Neural progenitor cell (in vitro differentiated cells): ENCODE measurements at regions not wholly inside any gene's neighbourhood (a gene's known extent, or its start where the extent isn't known, plus 50 kb on each side); places are given as distances from the start of the nearest gene placed in this dataset.

Source experiments
- EZH2 ChIP-seq: fragments of 200-600 bp; sonication (generic); IDR thresholded peaks from 2 replicates; pipeline ENCODE4 v1.6.1; 2017; ENCODE audit warnings: antibody characterized with exemption, mild to moderate bottlenecking, moderate library complexity
- TF ChIP-seq, protein P1 (sequence below): fragments of 200-600 bp; sonication (generic); IDR thresholded peaks from 2 replicates; pipeline ENCODE4 v1.5.1; 2017; ENCODE audit warnings: antibody characterized with exemption, mild to moderate bottlenecking

DNA sequence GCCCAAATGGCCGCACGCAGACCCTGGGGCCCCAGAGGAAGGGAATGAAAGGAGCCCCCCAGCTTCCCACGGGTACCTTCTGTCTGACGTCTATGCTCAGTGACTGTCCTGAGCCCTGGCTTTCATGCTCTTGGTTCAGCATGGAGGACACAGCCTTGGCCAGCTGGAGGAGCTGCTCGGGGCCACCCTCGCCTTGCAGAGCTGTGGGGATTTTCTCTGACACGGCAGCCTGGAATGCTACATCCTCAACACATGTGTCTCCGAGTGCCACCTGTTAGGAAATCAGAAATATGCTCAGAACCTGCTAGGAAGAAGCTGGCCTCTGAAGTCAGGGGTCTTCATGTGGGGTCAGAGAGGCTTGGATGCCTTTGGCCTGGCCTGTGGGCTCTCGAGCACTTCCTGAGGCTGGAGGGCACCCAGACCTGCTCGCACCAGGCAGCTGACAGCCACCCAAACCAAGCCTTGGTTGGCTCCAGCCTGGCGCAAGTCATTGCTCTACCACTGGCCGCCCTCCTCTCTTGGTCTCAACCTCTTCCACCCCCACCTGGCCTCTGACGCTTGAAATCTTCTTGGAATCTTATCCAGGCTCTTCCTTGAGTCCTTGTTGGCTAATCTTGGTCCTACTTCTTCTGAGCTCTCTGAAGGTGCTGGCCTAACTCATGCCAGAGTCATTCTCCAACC is 63.7 kb upstream of the BCO1 start:
- TF ChIP-seq, protein P1, sequence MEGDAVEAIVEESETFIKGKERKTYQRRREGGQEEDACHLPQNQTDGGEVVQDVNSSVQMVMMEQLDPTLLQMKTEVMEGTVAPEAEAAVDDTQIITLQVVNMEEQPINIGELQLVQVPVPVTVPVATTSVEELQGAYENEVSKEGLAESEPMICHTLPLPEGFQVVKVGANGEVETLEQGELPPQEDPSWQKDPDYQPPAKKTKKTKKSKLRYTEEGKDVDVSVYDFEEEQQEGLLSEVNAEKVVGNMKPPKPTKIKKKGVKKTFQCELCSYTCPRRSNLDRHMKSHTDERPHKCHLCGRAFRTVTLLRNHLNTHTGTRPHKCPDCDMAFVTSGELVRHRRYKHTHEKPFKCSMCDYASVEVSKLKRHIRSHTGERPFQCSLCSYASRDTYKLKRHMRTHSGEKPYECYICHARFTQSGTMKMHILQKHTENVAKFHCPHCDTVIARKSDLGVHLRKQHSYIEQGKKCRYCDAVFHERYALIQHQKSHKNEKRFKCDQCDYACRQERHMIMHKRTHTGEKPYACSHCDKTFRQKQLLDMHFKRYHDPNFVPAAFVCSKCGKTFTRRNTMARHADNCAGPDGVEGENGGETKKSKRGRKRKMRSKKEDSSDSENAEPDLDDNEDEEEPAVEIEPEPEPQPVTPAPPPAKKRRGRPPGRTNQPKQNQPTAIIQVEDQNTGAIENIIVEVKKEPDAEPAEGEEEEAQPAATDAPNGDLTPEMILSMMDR = no peak
- TF ChIP-seq EZH2 = no peak
